NCI-H2107 treated with DMSO at 0.1 percent for 48 hours (cell line): ENCODE measurements at regions not wholly inside any gene's neighbourhood (a gene's known extent, or its start where the extent isn't known, plus 50 kb on each side); places are given as distances from the start of the nearest gene placed in this dataset.
"Not testable (repeated sequence)": the region's sequence is repeated elsewhere in the genome, so short reads cannot be mapped to it uniquely, and the experiment has no call there.

Source experiments
- DNase-seq: peaks from one replicate; lab custom pipeline; 2025; ENCODE audit not compliant: unreplicated experiment; lab: John Stamatoyannopoulos, UW

DNA sequence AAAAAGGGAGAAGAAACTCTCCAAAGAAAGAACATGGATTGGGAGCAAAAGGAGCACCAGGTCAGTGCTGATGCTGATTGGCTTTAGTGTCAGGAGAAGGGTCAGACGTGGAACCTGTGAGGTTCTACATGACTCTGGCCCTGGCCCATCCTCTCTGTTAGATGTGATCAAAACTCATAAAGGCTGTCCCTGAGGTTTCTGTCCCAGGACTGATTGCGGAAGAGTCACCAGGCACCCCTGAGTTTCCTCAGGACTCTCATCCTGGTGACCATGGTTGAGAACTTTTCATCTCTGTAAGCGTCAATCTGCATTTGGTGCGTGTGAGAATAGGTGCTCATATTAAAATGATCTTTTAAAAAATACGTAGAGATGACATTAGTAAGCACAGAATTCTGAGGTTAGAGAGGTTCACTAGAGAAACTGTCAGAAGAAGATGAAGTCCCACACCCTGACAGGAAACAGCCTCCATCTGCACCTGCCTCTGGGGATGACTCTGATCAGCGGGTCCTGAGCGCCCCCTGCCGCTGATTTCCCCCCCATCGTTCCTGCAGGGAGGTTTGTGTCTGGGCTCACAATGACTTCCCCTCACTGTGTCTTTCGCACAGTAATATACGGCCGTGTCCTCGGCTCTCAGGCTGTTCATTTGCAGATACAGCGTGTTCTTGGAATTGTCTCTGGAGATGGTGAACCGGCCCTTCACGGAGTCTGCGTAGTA lies 741.8 kb downstream of the TMEM121 start:
- no peak for DNase-seq

DNA sequence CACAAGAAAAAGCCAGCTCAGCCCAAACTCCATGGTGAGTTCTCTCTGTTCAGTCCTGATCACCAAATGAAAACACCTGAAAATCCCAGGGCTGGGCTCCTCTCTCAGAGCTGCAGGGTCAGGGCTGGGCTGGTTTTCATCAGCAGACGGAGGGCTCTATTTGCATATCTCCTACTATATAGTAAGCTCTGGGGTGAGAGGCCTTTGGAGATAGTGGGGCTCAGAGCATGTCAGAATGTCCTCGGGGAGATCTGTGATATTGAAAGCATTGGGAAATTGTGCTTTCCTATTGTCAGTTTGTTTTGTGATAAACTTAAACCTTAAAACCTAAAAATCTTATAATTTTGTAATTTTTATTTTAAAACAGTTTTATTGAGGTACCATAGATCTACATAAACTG lies 742.6 kb downstream of the TMEM121 start:
- no peak for DNase-seq

DNA sequence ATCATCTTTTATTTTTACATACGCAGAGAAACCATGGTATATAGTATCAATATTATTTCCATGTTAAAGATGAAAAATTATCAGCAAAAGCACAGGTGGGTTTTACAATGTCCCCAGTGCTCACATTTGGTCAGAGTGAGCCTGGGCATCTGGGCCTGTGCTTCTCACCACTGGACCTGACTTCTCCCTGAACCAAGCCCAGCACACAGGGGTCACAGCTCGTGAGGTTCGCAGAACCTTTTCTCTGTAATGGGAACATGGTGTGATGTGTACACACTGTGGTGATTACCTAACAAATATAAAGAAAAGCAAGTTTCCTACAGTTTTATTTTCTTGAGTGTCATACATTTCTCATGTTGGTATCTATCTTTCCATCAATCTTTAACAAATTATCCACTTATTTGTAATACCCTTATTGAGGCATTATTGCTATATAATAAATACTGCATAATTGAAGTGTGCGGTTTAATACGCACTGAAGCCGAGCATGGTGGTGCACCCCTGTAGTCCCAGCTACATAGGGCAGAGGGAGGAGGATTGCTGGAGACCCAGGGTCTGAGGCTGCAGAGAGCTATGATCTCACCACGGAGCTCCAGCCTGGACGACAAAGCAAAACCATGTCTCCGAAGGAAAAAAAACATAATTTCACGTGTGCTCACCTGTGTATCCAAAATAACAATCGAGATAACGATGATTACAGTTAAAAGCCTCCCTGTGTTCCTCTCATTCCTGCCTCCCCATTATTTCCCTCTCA lies 743.2 kb downstream of the TMEM121 start:
- no peak for DNase-seq

DNA sequence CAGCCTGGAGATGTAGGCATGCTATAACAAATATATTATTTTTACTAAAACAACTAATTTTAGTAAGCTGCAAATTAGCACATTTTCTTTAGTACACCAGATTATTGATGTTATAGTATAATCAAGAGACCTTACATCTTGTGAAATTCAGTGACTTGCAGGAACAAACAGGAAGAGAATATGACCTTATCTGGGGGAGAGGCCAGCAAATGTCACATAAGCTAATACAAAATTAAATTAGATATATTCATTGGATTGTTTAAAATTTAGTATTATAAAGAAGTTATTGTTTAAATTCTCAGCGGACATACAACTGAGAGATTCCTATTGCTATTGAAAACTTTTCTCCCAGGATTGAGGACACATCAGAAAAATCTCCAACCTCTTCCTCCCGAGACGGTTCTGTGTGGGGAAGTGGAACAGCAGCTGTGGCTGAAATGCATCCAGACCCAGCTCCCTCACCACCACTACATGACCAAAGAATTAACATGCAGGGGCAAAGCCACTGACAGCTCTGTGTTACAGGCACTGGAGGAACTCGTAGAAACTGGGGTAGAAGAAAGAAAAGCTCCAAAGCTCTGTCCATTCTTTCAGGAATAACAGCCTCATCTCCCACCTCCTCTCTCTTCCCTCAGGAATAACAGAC lies 744.2 kb downstream of the TMEM121 start:
- not testable (repeated sequence) for DNase-seq

DNA sequence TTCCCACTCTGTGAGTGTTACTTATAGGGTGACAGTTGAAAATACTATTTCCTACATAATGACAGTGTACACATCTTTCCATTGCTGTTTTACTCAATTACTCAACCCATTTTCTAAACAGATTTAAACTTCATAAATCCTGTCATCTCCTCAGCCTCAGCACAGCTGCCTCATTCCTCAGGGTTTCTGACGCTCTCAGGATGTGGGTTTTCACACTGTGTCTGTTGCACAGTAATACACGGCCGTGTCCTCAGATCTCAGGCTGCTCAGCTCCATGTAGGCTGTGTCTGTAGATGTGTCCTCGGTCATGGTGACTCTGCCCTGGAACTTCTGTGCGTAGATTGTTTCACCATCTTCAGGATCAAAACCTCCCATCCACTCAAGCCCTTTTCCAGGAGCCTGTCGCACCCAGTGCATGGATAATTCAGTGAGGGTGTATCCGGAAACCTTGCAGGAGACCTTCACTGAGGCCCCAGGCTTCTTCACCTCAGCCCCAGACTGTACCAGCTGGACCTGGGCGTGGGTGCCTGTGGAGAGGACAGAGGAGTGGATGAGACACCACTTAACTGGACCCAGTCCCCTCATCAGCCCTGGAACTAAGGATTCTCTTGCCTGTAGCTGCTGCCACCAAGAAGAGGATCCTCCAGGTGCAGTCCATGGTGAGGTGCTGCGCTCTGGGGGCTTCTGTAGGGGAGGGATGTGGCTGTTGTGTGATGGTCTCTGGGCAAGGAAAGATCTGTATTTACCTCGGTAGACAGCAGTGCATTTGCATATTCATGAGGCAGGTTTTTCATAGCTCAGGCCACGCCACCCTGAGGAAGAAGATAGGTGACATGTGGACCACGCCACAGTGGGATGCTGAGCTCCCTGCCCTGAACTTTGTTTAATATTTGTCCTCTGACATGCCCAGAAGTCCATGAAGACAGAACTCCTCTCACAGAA lies 750.2 kb downstream of the TMEM121 start:
- DNase-seq, result no peak

DNA sequence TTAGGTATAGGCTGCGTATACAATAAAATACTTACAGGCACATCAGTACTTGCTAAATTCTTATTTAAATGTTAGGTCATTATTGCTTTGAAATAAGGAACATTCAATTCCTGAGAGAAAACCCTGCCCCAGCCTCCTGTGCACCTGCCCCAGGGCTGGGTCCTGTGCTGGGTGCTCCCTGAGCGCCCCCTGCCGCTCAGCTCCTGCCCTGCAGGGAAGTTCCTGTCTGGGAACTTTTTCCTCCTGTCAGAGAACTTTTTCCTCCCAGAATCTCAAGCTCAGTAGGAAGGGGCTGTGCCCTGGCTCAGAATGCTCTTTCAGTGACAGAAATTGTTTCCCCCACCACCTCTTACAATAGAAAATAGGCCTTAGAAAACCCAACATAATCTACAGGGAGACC lies 751.1 kb downstream of the TMEM121 start:
- no peak for DNase-seq

DNA sequence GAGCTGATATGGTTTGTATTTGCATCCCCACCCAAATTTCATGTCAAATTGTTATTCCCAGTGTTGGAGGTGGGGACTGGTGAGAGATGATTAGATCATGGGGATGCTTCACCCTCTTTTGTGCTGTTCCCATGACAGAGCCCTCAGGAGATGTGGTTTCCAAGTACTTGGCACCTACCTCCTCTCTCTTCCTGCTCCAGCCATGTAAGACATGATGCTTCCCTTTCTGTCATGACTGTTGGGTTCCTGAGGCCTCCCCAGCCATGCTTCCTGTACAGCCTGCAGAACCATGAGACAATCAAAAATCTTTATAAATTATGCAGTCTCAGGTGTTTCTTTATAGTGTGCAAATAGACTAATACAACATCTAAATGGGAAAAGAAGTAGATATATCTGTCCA lies 754.5 kb downstream of the TMEM121 start:
- no peak for DNase-seq

DNA sequence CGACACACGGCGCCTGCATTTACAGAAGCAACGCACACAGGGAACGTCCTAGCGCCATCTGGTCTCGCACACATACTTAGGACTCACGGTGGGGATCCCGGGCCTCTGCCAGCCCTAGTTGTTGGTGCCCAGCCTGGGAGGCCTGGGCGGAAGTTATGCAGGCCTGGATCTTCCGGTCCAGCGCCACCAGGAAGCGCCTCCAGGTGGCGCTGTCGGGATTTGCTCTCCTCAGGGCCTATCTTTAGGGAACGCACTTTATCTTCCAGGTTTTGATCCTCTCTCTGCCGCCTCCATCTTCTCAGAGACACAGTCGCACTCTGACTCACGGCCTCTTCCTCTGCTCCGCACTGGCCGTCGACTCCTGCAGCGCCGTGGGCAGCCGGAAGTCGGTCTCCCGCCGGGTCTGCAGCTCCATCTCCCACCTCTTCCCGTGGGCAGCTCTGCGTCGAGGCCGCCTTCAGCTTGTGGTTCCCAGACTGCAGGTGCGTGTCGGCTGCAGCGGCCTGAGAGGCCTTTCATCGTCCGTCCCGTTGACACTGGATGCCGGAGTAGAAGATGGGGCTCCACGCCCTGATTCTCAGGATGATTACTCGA lies 760.4 kb downstream of the TMEM121 start:
- DNase-seq, result no peak

DNA sequence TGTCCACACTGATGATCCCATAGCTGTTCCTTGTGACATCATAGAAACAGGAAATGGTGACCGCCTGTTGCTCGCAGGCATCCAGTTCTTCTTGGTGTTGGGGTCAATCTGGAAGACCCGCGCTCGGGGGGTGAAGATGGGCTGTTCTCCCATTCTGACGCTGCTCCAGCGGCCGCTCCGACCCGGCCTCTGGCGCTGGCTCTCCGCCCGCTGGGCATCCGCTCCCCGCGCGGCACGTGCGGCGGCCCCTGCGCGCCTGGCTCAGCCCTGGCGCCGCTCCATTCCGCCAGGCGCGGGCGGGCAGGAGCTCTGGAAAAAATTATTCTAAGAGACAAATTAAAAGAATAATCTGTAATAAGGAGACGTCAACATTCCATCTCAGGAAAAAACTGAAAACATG lies 761.1 kb downstream of the TMEM121 start:
- no peak for DNase-seq

DNA sequence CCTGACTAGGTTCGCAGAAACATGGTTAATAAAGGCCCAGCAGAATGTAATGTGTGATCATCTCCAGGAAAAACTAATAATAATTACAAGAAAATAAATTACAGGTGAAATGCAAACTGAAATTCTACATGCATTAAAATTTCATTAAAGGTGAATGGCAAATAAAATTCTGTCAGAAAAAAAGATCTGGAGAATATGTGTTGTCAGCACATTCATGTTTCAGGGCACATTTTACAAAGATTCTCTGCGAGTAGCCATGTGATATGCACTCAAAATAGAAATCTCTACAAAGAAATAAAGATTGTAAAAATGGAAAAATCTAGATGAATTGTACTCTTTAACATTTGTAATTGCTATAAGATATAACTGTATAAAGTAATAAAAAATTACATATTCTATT lies 765.2 kb downstream of the TMEM121 start:
- no peak for DNase-seq

DNA sequence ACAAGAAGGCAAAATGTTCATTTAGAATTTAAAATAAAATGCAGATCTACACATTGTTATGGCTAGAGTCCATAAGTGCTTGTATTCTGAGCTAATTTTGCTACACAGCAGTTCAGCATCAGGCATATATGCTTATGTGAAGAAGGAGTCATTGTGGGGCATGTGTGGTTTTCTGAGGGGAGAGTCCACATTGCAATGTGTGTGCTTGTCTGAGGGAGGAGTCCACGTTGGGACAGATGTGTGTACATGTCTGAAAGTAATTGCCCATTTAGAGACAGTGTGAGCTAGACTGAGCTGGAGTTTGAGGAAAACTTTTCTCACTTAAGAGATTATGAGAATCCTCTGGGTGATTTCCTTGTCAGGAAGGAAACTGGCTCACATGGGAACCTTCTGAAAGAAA lies 767.9 kb downstream of the TMEM121 start:
- DNase-seq, result no peak

DNA sequence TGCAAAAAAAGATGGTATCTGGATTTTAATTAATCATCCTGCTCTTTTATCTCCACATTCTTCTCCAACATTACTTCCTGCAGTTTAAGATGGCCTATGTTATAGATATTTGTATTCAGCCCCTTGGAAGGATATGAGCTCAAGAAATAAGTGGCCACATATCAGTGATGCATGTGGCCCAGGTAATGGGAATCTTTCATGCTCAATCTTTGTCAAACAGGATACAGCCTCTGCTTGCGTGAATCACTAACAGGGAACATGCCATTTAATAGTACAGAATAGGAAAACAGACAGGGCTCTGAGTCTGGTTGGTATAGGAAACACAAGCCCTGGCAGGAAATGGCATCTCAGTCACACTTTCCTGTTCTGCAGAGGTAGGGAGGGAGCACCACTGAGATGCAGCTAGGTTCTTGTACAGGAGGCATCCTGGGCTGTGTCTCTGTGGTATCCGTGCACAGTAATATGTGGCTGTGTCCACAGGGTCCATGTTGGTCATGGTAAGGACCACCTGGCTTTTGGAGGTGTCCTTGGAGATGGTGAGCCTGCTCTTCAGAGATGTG lies 774.6 kb downstream of the TMEM121 start:
- not testable (repeated sequence) for DNase-seq

DNA sequence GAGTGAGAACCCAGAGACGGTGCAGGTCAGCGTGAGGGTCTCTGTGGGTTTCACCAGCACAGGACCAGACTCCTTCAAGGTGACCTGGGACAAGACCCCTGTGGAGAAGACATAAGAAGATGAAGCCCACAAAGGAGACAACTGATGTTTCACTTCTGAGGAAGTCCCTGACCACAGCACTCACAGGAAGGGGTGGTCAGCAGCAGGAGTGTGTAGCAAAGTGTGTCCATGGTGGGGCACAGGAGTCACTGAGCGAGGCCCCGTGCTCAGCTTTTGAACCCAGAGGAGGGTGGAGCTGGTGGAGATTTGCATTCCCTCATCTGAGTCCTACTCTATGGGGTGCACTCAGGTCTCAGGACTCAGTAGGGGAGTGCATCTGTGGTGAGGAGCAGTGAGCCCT lies 775.2 kb downstream of the TMEM121 start:
- not testable (repeated sequence) for DNase-seq

DNA sequence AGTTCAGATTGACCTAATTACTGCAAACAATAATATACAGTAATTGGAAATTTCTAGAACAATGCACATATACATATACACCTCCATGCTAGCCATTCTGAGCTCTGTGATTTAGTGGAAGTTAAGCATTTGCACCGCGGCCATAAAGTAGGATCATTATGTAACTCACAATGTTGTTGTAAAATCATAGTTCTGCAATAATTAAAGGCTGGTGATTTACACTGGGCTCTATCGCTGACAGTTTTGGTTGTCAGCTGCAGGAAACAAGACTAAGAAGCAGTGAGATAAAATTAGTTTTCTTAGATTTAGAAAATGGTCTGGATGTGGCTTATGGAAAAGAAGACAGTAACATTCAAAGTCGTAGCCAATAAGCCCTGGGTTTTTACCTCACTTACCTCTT lies 776.3 kb downstream of the TMEM121 start:
- DNase-seq, result no peak

DNA sequence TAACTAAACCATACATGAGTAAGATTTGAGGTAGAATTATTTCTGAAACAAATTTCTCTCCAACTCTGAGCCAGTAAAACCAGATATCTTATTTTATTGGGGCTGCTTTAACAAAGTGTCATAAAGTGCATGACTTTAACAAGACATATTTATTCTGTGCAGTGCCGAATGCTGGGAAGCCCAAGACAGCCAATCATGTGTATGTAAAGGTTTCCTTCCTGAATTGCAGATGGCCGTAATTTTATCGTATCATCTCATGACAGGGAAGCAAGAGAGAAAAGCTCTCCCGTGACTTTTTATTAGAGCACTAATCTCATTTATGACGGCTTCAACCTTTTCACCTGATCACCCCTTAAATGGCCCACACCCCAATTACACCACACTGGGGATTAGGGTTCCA lies 777.9 kb downstream of the TMEM121 start:
- DNase-seq, result no peak

DNA sequence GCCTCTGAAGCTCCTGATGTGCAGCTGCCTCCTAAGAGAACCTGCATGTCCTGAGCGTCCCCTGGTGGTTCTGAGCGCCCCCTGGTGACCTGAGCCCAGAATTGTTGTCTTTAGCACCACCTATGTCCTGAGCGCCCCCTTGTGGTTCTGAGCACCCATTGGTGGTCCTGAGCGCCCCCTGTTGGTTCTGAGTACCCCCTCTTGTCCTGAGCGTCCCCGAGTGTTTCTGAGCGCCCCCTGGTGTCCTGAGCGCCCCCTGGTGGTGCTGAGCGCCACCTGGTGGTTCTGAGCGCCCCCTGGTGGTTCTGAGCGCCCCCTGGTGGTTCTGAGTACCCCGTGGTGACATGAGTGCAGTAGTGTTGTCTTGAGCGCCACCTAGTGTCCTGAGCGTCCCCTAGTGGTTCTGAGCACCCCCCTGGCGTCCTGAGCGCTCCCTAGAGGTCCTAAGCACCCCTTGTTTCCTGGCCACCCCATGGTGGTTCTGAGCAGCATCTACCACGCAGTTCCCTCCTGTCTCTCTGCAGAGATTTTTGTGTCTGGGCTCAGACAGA lies 782.5 kb downstream of the TMEM121 start:
- DNase-seq, result no peak

DNA sequence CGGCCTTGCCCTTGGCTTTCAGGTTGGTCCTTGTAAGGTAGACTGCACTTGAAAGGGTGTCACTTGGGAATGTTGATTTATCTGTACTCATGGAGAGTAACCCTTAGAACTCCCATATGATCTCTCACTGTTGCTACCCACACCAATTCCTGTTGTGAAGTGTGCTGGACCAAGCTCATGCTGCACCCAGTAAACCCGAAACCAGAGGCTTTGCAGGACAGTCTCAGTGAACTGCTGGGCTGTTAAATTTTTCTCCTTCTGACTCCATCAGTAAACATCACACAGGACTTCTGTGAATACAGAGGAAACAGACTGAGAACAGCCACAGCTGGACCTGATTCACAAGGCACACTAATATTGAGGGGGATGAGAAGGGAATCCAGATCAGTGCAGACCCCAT lies 783.0 kb downstream of the TMEM121 start:
- DNase-seq, result no peak

DNA sequence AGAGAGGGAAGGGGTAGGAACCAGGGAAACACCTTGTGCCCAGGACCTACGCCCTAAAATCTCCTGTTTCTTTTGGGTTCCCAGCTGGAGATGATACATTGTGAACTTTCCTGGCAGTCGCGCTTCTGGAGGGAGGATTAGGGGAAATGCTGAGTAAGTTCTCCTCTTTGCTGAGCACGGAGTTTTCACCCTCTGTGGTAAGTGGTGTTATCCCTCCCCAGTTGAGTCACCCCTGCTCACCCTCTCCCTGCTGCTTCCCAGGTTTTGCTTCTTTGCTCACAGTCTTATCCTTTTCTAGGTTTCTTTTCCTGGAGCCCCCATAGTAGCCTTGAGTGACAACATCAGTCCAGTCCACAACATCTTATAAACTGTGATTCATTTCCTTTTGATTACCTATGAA lies 789.1 kb downstream of the TMEM121 start:
- DNase-seq, result no peak

DNA sequence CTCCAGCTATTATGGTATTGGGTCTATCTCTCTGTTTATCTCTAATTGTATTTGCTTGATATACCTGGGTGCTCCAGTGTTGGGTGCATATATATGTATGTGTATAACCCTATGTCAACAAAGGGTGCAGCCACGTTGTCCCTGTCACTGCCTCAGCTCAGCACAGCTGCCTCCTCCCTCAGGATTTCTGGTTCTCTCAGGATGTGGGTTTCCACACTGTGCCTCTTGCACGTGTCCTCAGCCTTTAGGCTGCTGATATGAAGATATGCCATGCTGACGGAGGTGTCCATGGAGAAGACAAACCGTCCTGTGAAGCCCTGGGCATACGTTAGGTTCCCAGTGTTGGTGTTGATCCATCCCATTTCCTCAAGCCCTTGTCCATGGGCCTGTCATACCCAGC lies 791.2 kb downstream of the TMEM121 start:
- no peak for DNase-seq

DNA sequence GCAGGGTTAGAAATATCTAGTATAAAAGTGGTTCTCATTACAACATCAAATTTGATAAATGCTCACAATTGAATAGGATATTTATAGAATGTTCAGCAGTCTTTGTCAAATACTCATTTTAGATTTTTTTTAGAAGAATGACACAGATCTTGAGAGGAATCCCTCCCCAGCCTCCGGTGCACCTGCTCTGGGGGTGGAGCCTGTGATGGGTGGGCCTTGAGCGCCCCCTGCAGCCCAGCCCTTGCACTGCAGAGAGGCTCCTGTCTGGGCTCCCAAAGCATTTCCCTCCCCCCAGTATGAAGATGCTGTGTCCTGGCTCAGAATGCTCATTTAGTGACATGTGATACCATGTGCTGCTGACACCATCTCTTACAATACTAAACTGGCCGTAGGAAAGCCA lies 792.3 kb downstream of the TMEM121 start:
- no peak for DNase-seq
